LHCN-M2 (cell line): ENCODE measurements at regions not wholly inside any gene's neighbourhood (a gene's known extent, or its start where the extent isn't known, plus 50 kb on each side); places are given as distances from the start of the nearest gene placed in this dataset.
A peak's percentile ranks its signal among the peaks of the same experiment; 100 is the strongest.

Source experiments
- DNase-seq: peaks from one replicate; pipeline ENCODE4 v3.0.0-alpha.2; 2012; ENCODE audit warnings: low read depth

GRCh38 chr2:217124050-217124449 lies 264.2 kb upstream of the TNP1 start:
- no peak for DNase-seq

GRCh38 chr2:217121565-217121964 lies 261.7 kb upstream of the TNP1 start:
- DNase-seq, result no peak

- no peak for DNase-seq
Measured at GRCh38 chr2:217120429-217120828, 260.6 kb upstream of the TNP1 start.

DNA sequence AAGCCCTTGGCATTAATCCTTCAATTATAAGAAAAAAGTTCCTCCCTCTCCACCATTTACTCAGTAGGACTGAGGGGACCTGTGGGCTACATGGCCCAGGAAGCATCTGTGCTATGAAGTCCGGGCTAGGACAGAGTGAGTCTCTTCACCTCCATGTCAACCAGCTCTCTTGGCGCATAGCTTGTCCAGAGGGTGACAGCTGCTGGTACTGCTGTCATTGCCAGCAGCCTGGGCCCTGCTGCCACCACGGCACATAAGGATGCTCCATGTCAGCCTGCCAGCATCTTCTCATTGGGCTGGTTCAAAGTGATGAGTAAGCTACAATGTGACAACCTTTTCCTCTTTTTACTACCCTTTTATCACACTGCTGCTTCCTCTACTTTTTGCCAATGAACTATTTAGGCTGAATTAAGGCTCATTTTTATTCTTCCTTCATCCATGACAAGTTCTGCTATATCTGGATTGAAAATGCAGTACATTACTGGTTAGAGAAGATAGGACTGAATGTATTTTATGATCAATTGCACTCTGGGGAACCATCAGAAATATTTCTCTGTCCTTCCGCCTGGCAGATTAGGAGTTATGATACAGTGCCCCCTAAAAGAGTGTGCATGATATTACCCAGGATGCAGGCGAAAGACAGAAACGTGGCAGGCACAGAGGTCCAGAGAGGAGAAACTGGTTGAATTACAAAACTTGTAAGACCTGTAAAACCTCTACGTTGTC lies 258.9 kb upstream of the TNP1 start:
- no peak for DNase-seq

- no peak for DNase-seq
Measured at GRCh38 chr2:217117523-217117922, 257.7 kb upstream of the TNP1 start.

GRCh38 chr2:217116610-217117009 lies 256.7 kb upstream of the TNP1 start:
- no peak for DNase-seq

GRCh38 chr2:217114117-217114516 lies 254.3 kb upstream of the TNP1 start:
- no peak for DNase-seq

DNA sequence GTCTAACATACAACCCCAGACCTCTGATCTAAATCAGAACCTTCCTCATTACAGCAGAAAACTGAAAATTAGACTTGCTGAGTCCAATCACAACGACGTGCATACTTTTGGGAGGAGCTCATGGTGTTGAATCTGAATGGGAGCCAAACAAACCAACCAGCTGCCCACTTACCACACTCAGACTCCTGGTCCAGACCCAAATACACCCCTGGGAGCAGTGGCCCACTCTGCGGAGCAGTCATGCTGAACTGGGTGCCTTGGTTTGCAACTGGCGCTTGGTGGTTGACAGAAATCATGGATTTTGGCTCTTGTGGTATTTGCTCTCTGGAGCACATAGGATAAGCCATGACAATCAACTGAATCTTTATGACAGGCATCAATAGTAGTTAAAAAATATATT lies 253.6 kb upstream of the TNP1 start:
- no peak for DNase-seq

- DNase-seq, result no peak
Measured at GRCh38 chr2:217110550-217110949, 250.7 kb upstream of the TNP1 start.

DNA sequence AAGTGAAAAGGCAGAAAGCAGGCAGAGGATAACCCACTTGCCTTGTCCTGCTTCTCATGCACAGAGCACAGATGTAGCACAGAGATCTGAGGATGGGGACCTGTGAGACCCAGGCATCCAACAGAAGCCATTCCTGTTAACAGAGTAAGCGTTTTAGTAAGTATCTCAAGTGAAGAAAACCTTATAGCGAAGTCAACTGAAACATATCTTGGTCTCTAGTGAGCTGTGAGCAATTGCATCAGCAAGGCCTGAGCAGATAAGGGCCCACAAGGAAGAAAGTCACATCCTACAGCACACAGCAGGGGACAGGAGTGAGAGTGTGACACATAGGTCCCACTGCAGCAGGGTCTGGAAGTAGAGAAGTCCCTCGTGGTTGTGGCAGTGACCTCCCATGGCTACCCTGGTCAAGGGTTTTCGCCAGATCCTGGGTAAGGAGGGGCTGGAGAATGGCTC lies 248.7 kb upstream of the TNP1 start:
- DNase-seq, result no peak

DNA sequence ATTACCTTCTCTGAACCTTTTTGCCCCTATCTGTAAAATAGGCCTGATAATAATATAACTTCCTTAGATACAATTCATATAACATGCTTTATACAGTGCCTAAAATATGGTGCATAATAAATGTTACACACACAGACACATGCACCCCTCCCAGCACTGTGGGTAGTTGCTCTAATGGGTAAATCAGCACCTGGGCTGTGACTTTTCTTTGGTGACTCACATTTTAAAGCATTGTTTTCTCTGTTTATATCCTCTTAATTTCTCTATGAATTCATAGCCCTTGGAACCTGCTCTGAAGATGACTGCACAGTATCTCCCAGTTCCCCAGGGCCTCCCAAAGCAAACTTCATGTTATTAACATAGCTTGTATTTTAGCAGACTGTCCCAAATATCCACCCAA lies 248.2 kb upstream of the TNP1 start:
- DNase-seq, result peak; percentile 6

DNA sequence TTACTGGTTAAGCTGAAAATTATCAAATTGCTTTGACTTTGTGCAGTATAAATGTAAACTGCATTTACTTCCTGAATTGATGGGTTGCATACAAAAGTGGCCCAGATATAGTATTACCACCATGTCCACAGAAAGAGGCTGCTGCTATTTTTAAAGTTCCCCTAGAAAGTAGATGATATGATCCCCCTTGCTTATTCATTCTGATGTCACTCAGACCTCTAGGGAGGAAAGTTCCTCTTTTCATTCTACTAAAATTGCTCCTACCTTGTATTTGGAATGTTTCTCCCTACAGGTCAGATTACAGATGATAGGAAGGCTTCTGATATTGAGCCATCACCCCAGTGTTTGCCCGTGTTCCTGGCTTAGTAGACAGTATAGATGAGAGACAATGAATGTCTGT lies 247.6 kb upstream of the TNP1 start:
- peak; percentile 39 for DNase-seq

DNA sequence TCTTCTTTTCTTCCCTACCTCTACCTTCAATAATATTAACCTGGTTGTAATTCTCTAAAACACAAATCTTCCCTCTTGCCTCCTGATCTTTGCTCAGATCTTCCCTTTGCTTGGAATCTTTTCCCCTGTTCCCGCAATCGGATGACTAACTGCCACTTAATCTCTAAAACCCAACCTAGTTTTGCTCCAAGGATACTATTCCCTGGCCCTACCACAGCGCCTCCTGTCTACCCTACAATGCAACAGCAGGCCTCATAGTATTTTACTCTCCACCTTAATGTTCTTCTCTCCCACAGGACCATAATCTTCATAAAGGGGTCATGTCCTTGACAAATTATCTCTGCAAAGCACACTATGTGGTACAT lies 246.8 kb upstream of the TNP1 start:
- DNase-seq, result peak; percentile 68

DNA sequence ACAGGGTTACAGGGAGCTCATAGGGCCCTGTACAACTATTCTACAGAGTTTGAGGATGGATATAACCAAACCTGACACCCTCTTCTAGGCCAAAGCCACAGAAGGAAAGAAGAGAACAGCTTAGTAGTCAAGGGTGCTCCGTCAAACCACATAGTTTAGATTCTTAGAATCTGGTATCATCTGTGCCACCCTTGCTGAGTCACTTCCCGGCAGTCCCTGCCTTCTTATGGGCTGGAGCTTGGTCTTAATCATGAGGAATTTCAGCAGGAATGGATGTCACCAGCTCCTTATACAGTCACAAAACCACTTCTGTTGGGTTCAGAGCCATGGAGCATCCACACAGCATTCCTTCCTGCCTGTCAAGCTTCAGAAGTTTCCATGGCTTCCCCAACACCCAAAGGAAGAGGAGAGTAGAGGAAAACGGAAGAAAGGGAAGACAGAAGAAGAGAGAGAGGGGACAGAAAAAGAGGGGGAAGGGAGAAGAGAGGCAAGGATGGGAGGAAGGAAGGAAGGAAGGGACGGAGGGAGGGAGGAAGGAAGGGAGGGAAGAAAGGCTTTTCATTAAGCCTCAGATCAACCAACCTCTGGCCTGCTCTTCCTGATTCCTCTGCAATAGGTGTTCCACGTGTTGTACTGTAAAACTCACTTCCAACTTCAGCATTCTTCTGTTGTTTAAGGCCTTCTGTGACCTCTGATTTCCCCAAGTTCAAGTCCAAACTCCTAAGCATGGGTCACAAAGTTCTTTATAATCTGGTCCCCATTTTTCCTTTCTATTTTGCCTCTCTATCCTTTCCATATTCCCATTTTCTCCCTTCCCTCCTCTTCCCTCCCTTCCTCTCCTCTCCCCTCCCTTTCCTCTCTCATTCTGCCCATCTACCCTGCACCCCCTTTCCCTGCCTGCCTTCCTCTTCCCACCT lies 246.1 kb upstream of the TNP1 start:
- peak; percentile 97 for DNase-seq

- no peak for DNase-seq
Measured at GRCh38 chr2:217103752-217104545, 244.1 kb upstream of the TNP1 start.

GRCh38 chr2:217102956-217103355 lies 243.1 kb upstream of the TNP1 start:
- peak; percentile 37 for DNase-seq

DNA sequence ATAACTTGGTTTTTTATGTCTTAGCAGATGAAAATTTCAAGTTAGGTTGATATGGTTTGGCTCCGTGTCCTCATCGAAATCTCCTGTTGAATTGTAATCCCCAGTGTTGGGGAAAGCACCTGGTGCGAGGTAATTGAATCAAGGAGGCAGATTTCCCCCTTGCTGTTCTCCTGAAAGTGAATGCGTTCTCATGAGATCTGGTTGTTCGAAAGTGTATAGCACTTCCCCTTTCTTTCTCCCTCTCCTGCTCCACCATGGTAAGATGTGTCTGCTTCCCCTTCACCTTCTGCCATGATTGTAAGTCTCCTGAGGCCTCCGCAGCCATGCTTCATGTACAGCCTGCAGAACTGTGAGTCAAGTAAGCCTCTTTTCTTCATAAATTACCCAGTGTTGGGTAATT lies 242.1 kb upstream of the TNP1 start:
- DNase-seq, result no peak

- DNase-seq, result peak; percentile 32
Measured at GRCh38 chr2:217099561-217099960, 239.7 kb upstream of the TNP1 start.

DNA sequence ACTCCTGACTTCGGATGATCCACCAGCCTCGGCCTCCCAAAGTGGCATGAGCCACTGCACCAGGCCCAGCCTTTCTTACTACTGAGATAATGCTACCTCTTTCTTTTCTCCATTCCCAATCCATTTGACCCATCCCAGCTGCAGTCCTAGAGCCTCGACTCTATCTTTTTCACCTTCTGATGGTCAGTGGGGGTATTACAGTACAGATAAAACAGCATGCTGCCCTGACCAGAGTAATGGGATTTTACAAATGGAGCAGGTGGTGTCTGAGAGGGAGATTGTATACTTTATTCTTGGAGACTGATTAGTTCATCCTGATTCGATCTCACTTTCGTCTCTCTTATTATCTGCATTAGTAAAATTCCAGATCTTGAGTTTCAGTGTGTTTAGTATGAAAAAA lies 238.6 kb upstream of the TNP1 start:
- no peak for DNase-seq

DNA sequence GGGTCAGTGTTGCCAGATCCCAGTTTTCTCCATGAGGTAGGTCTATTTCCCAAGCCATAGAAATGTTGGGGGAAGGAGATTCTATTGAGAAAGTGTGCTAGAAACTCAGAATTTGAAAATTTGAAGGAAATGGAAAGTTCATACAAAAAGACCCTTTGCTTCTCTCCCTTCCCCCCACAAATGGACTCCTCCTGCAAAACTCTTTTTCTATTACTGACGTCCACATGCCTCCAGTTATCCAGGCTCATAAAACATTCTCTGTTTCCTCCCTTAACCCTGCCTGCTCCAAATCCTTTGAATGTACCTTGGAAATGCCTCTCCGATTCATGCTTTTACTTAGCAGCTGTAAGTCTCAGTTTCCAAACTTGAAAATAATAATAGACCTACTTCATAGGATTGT lies 237.5 kb upstream of the TNP1 start:
- DNase-seq, result no peak

GRCh38 chr2:217096474-217097225 lies 236.8 kb upstream of the TNP1 start:
- no peak for DNase-seq
